HG03378 (cell line): ENCODE measurements at regions not wholly inside any gene's neighbourhood (a gene's known extent, or its start where the extent isn't known, plus 50 kb on each side); places are given as distances from the start of the nearest gene placed in this dataset.

Source experiments
- ATAC-seq: cut with Tn5 transposase; IDR thresholded peaks from one replicate; pipeline ENCODE4 v1.9.1; 2021; ENCODE audit warnings: mild to moderate bottlenecking, moderate library complexity; ENCODE audit not compliant: unreplicated experiment

GRCh38 chr4:10212400-10212799 is 95.8 kb upstream of the WDR1 start:
- no peak for ATAC-seq

GRCh38 chr4:10207116-10207515 is 90.5 kb upstream of the WDR1 start:
- no peak for ATAC-seq

- no peak for ATAC-seq
These were observed 88.6 kb upstream of the WDR1 start for GRCh38 chr4:10205223-10205622.

GRCh38 chr4:10204401-10205058 is 87.9 kb upstream of the WDR1 start:
- no peak for ATAC-seq

GRCh38 chr4:10203851-10204250 is 87.3 kb upstream of the WDR1 start:
- no peak for ATAC-seq

GRCh38 chr4:10201381-10202223 is 85.0 kb upstream of the WDR1 start:
- ATAC-seq = no peak

GRCh38 chr4:10200869-10201268 is 84.3 kb upstream of the WDR1 start:
- ATAC-seq = no peak

- no peak for ATAC-seq
These were observed 81.8 kb upstream of the WDR1 start for GRCh38 chr4:10198365-10198764.

- no peak for ATAC-seq
These were observed 81.4 kb upstream of the WDR1 start for GRCh38 chr4:10197952-10198351.

GRCh38 chr4:10196191-10196590 is 79.6 kb upstream of the WDR1 start:
- ATAC-seq = no peak

- ATAC-seq = no peak
These were observed 75.7 kb upstream of the WDR1 start for GRCh38 chr4:10192331-10192730.

GRCh38 chr4:10188400-10189004 is 71.9 kb upstream of the WDR1 start:
- ATAC-seq = no peak

- no peak for ATAC-seq
These were observed 69.9 kb upstream of the WDR1 start for GRCh38 chr4:10186228-10187214.

- no peak for ATAC-seq
These were observed 69.1 kb upstream of the WDR1 start for GRCh38 chr4:10185518-10186227.

GRCh38 chr4:10184501-10184938 is 67.9 kb upstream of the WDR1 start:
- no peak for ATAC-seq

- ATAC-seq = no peak
These were observed 67.4 kb upstream of the WDR1 start for GRCh38 chr4:10184041-10184440.

GRCh38 chr4:10183462-10183861 is 66.9 kb upstream of the WDR1 start:
- no peak for ATAC-seq

- ATAC-seq = no peak
These were observed 66.1 kb upstream of the WDR1 start for GRCh38 chr4:10182446-10183424.
